ENCODE measurements at regions not wholly inside any gene's neighbourhood (a gene's known extent, or its start where the extent isn't known, plus 50 kb on each side); places are given as distances from the start of the nearest gene placed in this dataset.
"Not testable (repeated sequence)": the region's sequence is repeated elsewhere in the genome, so short reads cannot be mapped to it uniquely, and the experiment has no call there.

- Mint-ChIP-seq H3K4me1 (no peaks in the 10 kb centered on the region), H3K27ac (no peak overlapping the region), H3K9me3 (ENCODE audit: low read depth) (peaks cover 9% of the 10 kb centered on the region), H3K27me3 (no peaks in the 10 kb centered on the region), H3K4me3 (no peak overlapping the region), H3K36me3 (ENCODE audit: low read depth) (no peaks in the 10 kb centered on the region)
- ChIA-PET POLR2A (no interaction called here), CTCF (no interaction called here)
- DNase-seq (no peak), ATAC-seq (no peak)
- intact Hi-C loops (cut with DNase I, micrococcal nuclease) = no loop called here
Measured at GRCh38 chr14:85342858-85343607, 186.9 kb upstream of the FLRT2 start.

GRCh38 chr14:85344171-85344570, 185.8 kb upstream of the FLRT2 start:
- intact Hi-C loops (cut with DNase I, micrococcal nuclease) = no loop called here
- no peak for ATAC-seq
- Mint-ChIP-seq H3K4me1 (no peaks in the 10 kb centered on the region), H3K36me3 (ENCODE audit: low read depth) (no peaks in the 10 kb centered on the region), H3K27ac (no peak overlapping the region), H3K4me3 (no peak overlapping the region), H3K9me3 (ENCODE audit: low read depth) (peaks cover 7% of the 10 kb centered on the region), H3K27me3 (no peaks in the 10 kb centered on the region)
- DNase-seq = no peak
- ChIA-PET POLR2A (no interaction called here), CTCF (no interaction called here)

- no peak for DNase-seq
- Mint-ChIP-seq H3K27me3 (no peaks in the 10 kb centered on the region), H3K4me3 (no peak overlapping the region), H3K36me3 (ENCODE audit: low read depth) (no peaks in the 10 kb centered on the region), H3K27ac (no peak overlapping the region), H3K4me1 (no peaks in the 10 kb centered on the region), H3K9me3 (ENCODE audit: low read depth) (peaks cover 4% of the 10 kb centered on the region)
- intact Hi-C loops (cut with DNase I, micrococcal nuclease) = no loop called here
- ATAC-seq = no peak
- ChIA-PET CTCF (no interaction called here), POLR2A (no interaction called here)
Measured at GRCh38 chr14:85344847-85345570, 184.9 kb upstream of the FLRT2 start.

GRCh38 chr14:85350667-85351066, 179.3 kb upstream of the FLRT2 start:
- Mint-ChIP-seq H3K27ac (no peak overlapping the region), H3K36me3 (ENCODE audit: low read depth) (no peaks in the 10 kb centered on the region), H3K4me1 (no peaks in the 10 kb centered on the region), H3K4me3 (no peak overlapping the region), H3K9me3 (ENCODE audit: low read depth) (peaks cover 12% of the 10 kb centered on the region), H3K27me3 (no peaks in the 10 kb centered on the region)
- intact Hi-C loops (cut with DNase I, micrococcal nuclease) = no loop called here
- no peak for ATAC-seq
- ChIA-PET CTCF (no interaction called here), POLR2A (no interaction called here)
- DNase-seq = no peak

DNA sequence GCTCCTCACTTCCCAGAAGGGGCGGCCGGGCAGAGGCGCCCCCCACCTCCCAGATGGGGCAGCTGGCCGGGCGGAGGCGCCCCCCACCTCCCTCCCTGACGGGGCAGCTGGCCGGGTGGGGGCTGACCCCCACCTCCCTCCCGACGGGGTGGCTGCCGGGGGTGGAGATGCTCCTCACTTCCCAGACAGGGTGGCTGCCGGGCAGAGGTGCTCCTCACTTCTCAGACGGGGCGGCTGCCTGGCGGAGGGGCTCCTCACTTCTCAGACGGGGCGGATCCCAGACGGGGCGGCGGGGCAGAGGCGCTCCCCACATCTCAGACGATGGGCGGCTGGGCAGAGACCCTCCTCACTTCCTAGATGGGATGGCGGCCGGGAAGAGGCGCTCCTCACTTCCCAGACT, 177.4 kb upstream of the FLRT2 start:
- H3K4me3 Mint-ChIP-seq; H3K9me3 Mint-ChIP-seq (ENCODE audit: low read depth); H3K36me3 Mint-ChIP-seq (ENCODE audit: low read depth); H3K27ac Mint-ChIP-seq; DNase-seq; H3K27me3 Mint-ChIP-seq; H3K4me1 Mint-ChIP-seq; ATAC-seq; intact Hi-C loops (cut with DNase I, micrococcal nuclease); POLR2A ChIA-PET; CTCF ChIA-PET: not testable (repeated sequence)

GRCh38 chr14:85357120-85357519, 172.8 kb upstream of the FLRT2 start:
- H3K4me3 Mint-ChIP-seq = no peak overlapping the region
- no peak for DNase-seq
- no peaks in the 10 kb centered on the region for H3K36me3 Mint-ChIP-seq (ENCODE audit: low read depth)
- intact Hi-C loops (cut with DNase I, micrococcal nuclease) = no loop called here
- CTCF ChIA-PET = no interaction called here
- no peaks in the 10 kb centered on the region for H3K27me3 Mint-ChIP-seq
- peaks cover 13% of the 10 kb centered on the region for H3K9me3 Mint-ChIP-seq (ENCODE audit: low read depth)
- no peaks in the 10 kb centered on the region for H3K4me1 Mint-ChIP-seq
- ATAC-seq = no peak
- H3K27ac Mint-ChIP-seq = no peak overlapping the region
- POLR2A ChIA-PET = no interaction called here

GRCh38 chr14:85358136-85358785, 171.7 kb upstream of the FLRT2 start:
- ATAC-seq = no peak
- no peak for DNase-seq
- H3K36me3 Mint-ChIP-seq (ENCODE audit: low read depth) = no peaks in the 10 kb centered on the region
- ChIA-PET POLR2A (no interaction called here), CTCF (no interaction called here)
- H3K4me3 Mint-ChIP-seq = no peak overlapping the region
- H3K4me1 Mint-ChIP-seq = no peaks in the 10 kb centered on the region
- intact Hi-C loops (cut with DNase I, micrococcal nuclease) = no loop called here
- peaks cover 13% of the 10 kb centered on the region for H3K9me3 Mint-ChIP-seq (ENCODE audit: low read depth)
- no peaks in the 10 kb centered on the region for H3K27me3 Mint-ChIP-seq
- H3K27ac Mint-ChIP-seq = no peak overlapping the region

DNA sequence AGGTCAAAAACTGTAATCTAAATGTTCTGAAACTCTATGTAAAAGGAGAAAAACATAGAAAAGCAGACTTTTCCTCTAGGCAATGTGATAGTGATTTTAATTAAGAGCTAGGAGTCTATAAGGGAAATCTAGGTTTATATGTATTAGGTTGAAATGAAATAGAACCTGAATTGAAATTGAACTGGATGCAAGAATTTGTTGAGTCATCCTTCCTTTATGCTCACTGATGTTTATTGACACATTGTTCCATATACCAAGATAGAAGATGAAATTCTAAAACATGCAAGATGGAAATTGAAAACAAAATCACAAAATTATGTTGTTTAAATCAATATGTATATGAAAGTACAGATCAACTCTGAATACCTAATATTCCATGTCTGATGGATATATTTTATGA, 170.4 kb upstream of the FLRT2 start:
- Mint-ChIP-seq H3K4me1 (no peaks in the 10 kb centered on the region), H3K4me3 (no peak overlapping the region), H3K9me3 (ENCODE audit: low read depth) (peaks cover 6% of the 10 kb centered on the region), H3K27ac (no peak overlapping the region), H3K27me3 (no peaks in the 10 kb centered on the region), H3K36me3 (ENCODE audit: low read depth) (no peaks in the 10 kb centered on the region)
- ChIA-PET CTCF (no interaction called here), POLR2A (no interaction called here)
- intact Hi-C loops (cut with DNase I, micrococcal nuclease) = no loop called here
- DNase-seq = no peak
- ATAC-seq = no peak

GRCh38 chr14:85363358-85363757, 166.6 kb upstream of the FLRT2 start:
- DNase-seq (no peak), ATAC-seq (no peak)
- intact Hi-C loops (cut with DNase I, micrococcal nuclease) = no loop called here
- ChIA-PET POLR2A (no interaction called here), CTCF (no interaction called here)
- Mint-ChIP-seq H3K9me3 (ENCODE audit: low read depth) (peaks cover 11% of the 10 kb centered on the region), H3K27me3 (no peaks in the 10 kb centered on the region), H3K4me1 (no peaks in the 10 kb centered on the region), H3K27ac (no peak overlapping the region), H3K36me3 (ENCODE audit: low read depth) (no peaks in the 10 kb centered on the region), H3K4me3 (no peak overlapping the region)

- DNase-seq (no peak), ATAC-seq (no peak)
- H3K27ac Mint-ChIP-seq = no peak overlapping the region
- intact Hi-C loops (cut with DNase I, micrococcal nuclease) = no loop called here
- H3K4me3 Mint-ChIP-seq = no peak overlapping the region
- H3K9me3 Mint-ChIP-seq (ENCODE audit: low read depth) = peaks cover 6% of the 10 kb centered on the region
- no peaks in the 10 kb centered on the region for H3K36me3 Mint-ChIP-seq (ENCODE audit: low read depth)
- no peaks in the 10 kb centered on the region for H3K27me3 Mint-ChIP-seq
- H3K4me1 Mint-ChIP-seq = no peaks in the 10 kb centered on the region
- CTCF ChIA-PET = no interaction called here
- POLR2A ChIA-PET = no interaction called here
Measured at GRCh38 chr14:85366226-85366625, 163.7 kb upstream of the FLRT2 start.

DNA sequence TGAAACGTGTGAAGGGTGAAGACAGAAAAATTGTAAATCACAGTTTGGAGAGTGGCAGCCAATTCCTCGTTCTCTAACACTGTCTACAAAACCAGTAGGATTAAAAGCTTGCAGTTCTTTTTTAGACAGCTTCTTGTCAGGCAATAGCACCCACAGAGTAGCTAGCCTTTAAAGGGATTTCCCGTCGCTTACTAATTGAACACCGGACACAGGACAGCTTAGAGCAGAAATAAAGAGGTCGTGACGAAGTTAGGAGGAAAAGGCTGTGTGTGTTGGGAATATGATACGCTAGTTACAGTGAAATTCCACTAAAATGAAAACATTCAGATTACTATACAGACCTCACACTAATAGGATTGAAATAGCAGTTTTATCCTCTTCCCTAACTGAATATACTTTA, 149.1 kb upstream of the FLRT2 start:
- Mint-ChIP-seq H3K4me1 (no peaks in the 10 kb centered on the region), H3K27me3 (no peaks in the 10 kb centered on the region), H3K9me3 (ENCODE audit: low read depth) (no peaks in the 10 kb centered on the region), H3K27ac (no peak overlapping the region), H3K36me3 (ENCODE audit: low read depth) (no peaks in the 10 kb centered on the region), H3K4me3 (no peak overlapping the region)
- ATAC-seq (no peak), DNase-seq (no peak)
- intact Hi-C loops (cut with DNase I, micrococcal nuclease) = no loop called here
- ChIA-PET POLR2A (no interaction called here), CTCF (interaction anchor here (0.6 kb wide), 1 partner anchor 15 kb away, joined by 4 read pairs; no protein-coding TSS in a partner anchor)

- intact Hi-C loops (cut with DNase I, micrococcal nuclease) = no loop called here
- Mint-ChIP-seq H3K36me3 (ENCODE audit: low read depth) (no peaks in the 10 kb centered on the region), H3K4me1 (no peaks in the 10 kb centered on the region), H3K27ac (no peak overlapping the region), H3K9me3 (ENCODE audit: low read depth) (no peaks in the 10 kb centered on the region), H3K4me3 (no peak overlapping the region), H3K27me3 (no peaks in the 10 kb centered on the region)
- ATAC-seq (no peak), DNase-seq (no peak)
- POLR2A ChIA-PET = no interaction called here
- CTCF ChIA-PET = no interaction called here
Measured at GRCh38 chr14:85382341-85382740, 147.6 kb upstream of the FLRT2 start.
